ENCODE measurements at regions not wholly inside any gene's neighbourhood (a gene's known extent, or its start where the extent isn't known, plus 50 kb on each side); places are given as distances from the start of the nearest gene placed in this dataset.
"Not testable (repeated sequence)": the region's sequence is repeated elsewhere in the genome, so short reads cannot be mapped to it uniquely, and the experiment has no call there.

- CTCF ChIA-PET; DNase-seq (ENCODE audit: extremely low spot score); POLR2A ChIA-PET: not testable (repeated sequence)
Observed at GRCh38 chr1:206310948-206311347, 107.6 kb downstream of the SRGAP2 start.

GRCh38 chr1:206311611-206312273 is 108.4 kb downstream of the SRGAP2 start:
- DNase-seq (ENCODE audit: extremely low spot score); CTCF ChIA-PET; POLR2A ChIA-PET: not testable (repeated sequence)

- DNase-seq (ENCODE audit: extremely low spot score); POLR2A ChIA-PET; CTCF ChIA-PET: not testable (repeated sequence)
Observed at GRCh38 chr1:206312274-206312665, 108.9 kb downstream of the SRGAP2 start.

GRCh38 chr1:206314951-206315636 is 111.8 kb downstream of the SRGAP2 start:
- POLR2A ChIA-PET; DNase-seq (ENCODE audit: extremely low spot score); CTCF ChIA-PET: not testable (repeated sequence)

GRCh38 chr1:206316901-206317300 is 113.6 kb downstream of the SRGAP2 start:
- DNase-seq (ENCODE audit: extremely low spot score); CTCF ChIA-PET; POLR2A ChIA-PET: not testable (repeated sequence)

- DNase-seq (ENCODE audit: extremely low spot score); CTCF ChIA-PET; POLR2A ChIA-PET: not testable (repeated sequence)
Observed at GRCh38 chr1:206317878-206318514, 114.7 kb downstream of the SRGAP2 start.

GRCh38 chr1:206320227-206320626 is 116.9 kb downstream of the SRGAP2 start:
- CTCF ChIA-PET; POLR2A ChIA-PET; DNase-seq (ENCODE audit: extremely low spot score): not testable (repeated sequence)

- DNase-seq (ENCODE audit: extremely low spot score); CTCF ChIA-PET; POLR2A ChIA-PET: not testable (repeated sequence)
Observed at GRCh38 chr1:206326159-206326939, 123.0 kb downstream of the SRGAP2 start.

GRCh38 chr1:206331597-206331996 is 128.3 kb downstream of the SRGAP2 start:
- DNase-seq (ENCODE audit: extremely low spot score); POLR2A ChIA-PET; CTCF ChIA-PET: not testable (repeated sequence)

- POLR2A ChIA-PET; CTCF ChIA-PET; DNase-seq (ENCODE audit: extremely low spot score): not testable (repeated sequence)
Observed at GRCh38 chr1:206333316-206333715, 130.0 kb downstream of the SRGAP2 start.

GRCh38 chr1:206333897-206334296 is 130.6 kb downstream of the SRGAP2 start:
- POLR2A ChIA-PET; CTCF ChIA-PET; DNase-seq (ENCODE audit: extremely low spot score): not testable (repeated sequence)

- CTCF ChIA-PET, POLR2A ChIA-PET: not testable (repeated sequence)
Observed at GRCh38 chr1:206334481-206334880, 131.1 kb downstream of the SRGAP2 start.

GRCh38 chr1:206335162-206335561 is 131.8 kb downstream of the SRGAP2 start:
- CTCF ChIA-PET: not testable (repeated sequence)

More at GRCh38 chr1:206334481-206334880, 131.1 kb downstream of the SRGAP2 start:
- not testable (repeated sequence) for DNase-seq (ENCODE audit: extremely low spot score)

GRCh38 chr1:206335875-206336846 is 132.8 kb downstream of the SRGAP2 start:
- POLR2A ChIA-PET; DNase-seq (ENCODE audit: extremely low spot score); CTCF ChIA-PET: not testable (repeated sequence)

More at GRCh38 chr1:206335162-206335561, 131.8 kb downstream of the SRGAP2 start:
- DNase-seq (ENCODE audit: extremely low spot score); POLR2A ChIA-PET: not testable (repeated sequence)

- DNase-seq (ENCODE audit: extremely low spot score); CTCF ChIA-PET; POLR2A ChIA-PET: not testable (repeated sequence)
Observed at GRCh38 chr1:206337024-206337423, 133.3 kb upstream of the IKBKE start.

GRCh38 chr1:206350493-206351275 is 119.6 kb upstream of the IKBKE start:
- POLR2A ChIA-PET; CTCF ChIA-PET; DNase-seq (ENCODE audit: extremely low spot score): not testable (repeated sequence)

Data from HEK293T (cell line).